ENCODE measurements at regions not wholly inside any gene's neighbourhood (a gene's known extent, or its start where the extent isn't known, plus 50 kb on each side); places are given as distances from the start of the nearest gene placed in this dataset.

- DNase-seq (ENCODE audit: extremely low read depth, low read depth) = no peak
- TF ChIP-seq, protein P1, sequence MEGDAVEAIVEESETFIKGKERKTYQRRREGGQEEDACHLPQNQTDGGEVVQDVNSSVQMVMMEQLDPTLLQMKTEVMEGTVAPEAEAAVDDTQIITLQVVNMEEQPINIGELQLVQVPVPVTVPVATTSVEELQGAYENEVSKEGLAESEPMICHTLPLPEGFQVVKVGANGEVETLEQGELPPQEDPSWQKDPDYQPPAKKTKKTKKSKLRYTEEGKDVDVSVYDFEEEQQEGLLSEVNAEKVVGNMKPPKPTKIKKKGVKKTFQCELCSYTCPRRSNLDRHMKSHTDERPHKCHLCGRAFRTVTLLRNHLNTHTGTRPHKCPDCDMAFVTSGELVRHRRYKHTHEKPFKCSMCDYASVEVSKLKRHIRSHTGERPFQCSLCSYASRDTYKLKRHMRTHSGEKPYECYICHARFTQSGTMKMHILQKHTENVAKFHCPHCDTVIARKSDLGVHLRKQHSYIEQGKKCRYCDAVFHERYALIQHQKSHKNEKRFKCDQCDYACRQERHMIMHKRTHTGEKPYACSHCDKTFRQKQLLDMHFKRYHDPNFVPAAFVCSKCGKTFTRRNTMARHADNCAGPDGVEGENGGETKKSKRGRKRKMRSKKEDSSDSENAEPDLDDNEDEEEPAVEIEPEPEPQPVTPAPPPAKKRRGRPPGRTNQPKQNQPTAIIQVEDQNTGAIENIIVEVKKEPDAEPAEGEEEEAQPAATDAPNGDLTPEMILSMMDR (IDR thresholded peaks at IDR 0.05; ENCODE audit: low read depth, low read length) = no peak
Measured at GRCh38 chr11:106463154-106463553, 385.7 kb downstream of the AASDHPPT start.

DNA sequence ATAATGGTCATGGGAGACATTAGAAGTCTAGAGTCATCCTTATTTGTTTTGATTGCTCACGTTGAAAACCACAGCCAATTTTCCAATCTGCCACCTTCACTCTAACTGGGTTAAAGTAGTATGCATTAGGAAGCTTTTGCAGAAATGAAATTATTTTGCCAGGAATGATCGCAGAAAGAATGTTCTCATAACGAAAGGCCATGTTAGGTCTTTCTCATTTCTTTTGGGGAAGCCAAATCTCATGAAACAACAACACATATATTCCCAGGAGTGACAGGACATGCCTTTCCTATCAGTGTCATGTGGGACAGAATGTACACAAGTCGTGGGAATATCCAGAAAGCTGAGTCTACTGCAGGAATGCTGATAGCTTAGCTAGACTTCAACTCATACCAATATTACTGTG lies 386.3 kb downstream of the AASDHPPT start:
- DNase-seq (ENCODE audit: extremely low read depth, low read depth) = no peak
- TF ChIP-seq, protein P1 (IDR thresholded peaks at IDR 0.05; ENCODE audit: low read depth, low read length) = no peak

DNA sequence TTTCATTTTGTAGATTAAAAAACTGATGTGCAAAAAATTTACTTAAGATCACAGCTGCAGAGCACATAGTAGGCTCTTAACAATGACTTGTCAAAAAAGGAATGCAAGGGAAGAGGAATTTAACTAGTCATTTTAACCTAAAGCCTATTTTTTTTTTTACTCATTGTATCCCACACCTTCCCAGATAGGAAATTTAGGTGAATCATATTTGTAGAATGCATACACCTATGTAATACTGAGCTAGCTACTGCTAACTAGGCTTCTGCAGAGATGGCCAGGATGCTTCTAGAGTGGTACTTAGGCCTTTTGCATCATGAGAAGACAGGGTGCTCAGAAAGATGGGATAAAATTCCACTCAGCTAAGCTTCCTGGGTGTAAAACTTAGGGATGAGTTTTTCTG lies 387.3 kb downstream of the AASDHPPT start:
- TF ChIP-seq, protein P1 (IDR thresholded peaks at IDR 0.05; ENCODE audit: low read depth, low read length) = no peak
- DNase-seq (ENCODE audit: extremely low read depth, low read depth) = no peak

- no peak for DNase-seq (ENCODE audit: extremely low read depth, low read depth)
Measured at GRCh38 chr11:106466521-106467080, 389.1 kb downstream of the AASDHPPT start.

DNA sequence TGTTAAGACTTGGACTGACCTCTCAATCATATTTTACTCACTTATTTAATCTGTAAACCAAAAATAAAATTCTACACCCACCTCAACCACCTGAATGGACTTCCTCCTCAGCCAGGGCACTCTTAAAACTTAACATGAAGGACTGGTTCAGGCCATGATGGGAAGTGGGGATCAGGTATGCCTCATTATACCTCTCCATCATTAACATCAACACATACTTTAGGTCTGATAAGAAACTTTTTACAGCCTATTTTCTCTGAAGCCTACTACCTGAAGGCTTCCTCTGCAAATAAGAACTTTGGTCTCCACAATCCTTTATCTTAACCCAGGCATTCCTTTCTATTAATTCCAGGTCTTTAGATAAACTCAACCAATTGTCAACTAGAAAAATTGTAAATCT lies 390.0 kb downstream of the AASDHPPT start:
- TF ChIP-seq, protein P1 (IDR thresholded peaks at IDR 0.05; ENCODE audit: low read depth, low read length) = no peak
- DNase-seq (ENCODE audit: extremely low read depth, low read depth) = no peak

More at GRCh38 chr11:106466521-106467080, 389.1 kb downstream of the AASDHPPT start:
- TF ChIP-seq, protein P1 (IDR thresholded peaks at IDR 0.05; ENCODE audit: low read depth, low read length) = no peak

DNA sequence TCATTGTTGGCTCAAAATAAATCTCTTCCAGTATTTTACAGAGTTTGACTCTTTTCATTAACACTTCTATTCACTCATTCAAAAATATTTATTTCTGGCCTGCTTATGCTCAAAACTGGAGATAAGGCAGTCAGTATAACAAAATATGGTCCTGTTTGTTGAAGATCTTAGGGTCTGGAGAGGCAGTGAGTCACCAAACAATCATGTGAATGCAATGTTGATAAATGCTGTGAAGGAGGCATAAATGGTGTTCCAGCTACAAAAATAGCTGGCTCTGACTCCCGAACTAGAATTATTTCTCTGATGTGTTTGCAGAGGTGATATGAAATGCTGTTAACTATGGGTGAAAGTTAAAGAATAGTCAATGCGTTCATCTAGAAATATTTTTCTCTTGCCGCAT lies 390.6 kb downstream of the AASDHPPT start:
- no peak for DNase-seq (ENCODE audit: extremely low read depth, low read depth)
- TF ChIP-seq, protein P1 (IDR thresholded peaks at IDR 0.05; ENCODE audit: low read depth, low read length) = no peak

DNA sequence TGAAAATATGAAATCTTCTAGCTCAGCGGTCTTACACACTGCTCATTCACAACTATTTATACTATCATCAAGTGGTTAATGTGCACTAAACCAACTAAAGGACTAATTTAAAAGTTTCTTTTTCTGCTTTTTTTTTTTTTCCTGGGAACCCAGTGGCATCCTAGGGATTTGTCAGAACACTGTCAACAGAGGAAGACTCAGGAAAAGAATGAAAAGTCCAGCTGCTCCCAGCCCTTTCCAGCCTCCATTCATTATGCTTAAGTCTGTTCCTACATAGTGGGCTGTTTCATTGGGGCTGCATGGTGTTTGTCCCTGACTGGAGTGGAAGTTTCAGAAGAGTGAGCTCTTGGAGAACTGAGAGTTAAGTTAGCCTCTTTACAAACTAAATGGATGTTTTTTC lies 391.1 kb downstream of the AASDHPPT start:
- TF ChIP-seq, protein P1 (IDR thresholded peaks at IDR 0.05; ENCODE audit: low read depth, low read length) = no peak
- DNase-seq (ENCODE audit: extremely low read depth, low read depth) = no peak
